ENCODE measurements at regions not wholly inside any gene's neighbourhood (a gene's known extent, or its start where the extent isn't known, plus 50 kb on each side); places are given as distances from the start of the nearest gene placed in this dataset.

- no peaks in the 10 kb centered on the region for H3K36me3 ChIP-seq (ENCODE audit: control insufficient read depth in 2 of 2, extremely low read depth in 1 of 2, insufficient read depth in 2 of 2, low read length in 2 of 2)
- TF ChIP-seq POLR2AphosphoS5 (IDR thresholded peaks at IDR 0.05; ENCODE audit: insufficient read depth, low read depth, low read length) (no peak), JUN (IDR thresholded peaks at IDR 0.05; ENCODE audit: borderline replicate concordance, insufficient read depth, insufficient read length, low read depth) (no peak), FOS (IDR thresholded peaks at IDR 0.05; ENCODE audit: borderline replicate concordance, insufficient read depth, low read length) (no peak), MAX (IDR thresholded peaks at IDR 0.05; ENCODE audit: insufficient read depth, insufficient read length) (no peak), POLR2A (IDR thresholded peaks at IDR 0.05; ENCODE audit: low read depth, low read length) (no peak), EZH2 (IDR thresholded peaks at IDR 0.05; ENCODE audit: borderline replicate concordance, low read depth, low read length, severe bottlenecking) (no peak), CTCF (IDR thresholded peaks at IDR 0.05; ENCODE audit: extremely low read depth in 1 of 2, insufficient read depth in 1 of 2, low read depth in 1 of 2, low read length in 2 of 2) (no peak), GATA2 (IDR thresholded peaks at IDR 0.05; ENCODE audit: insufficient read depth, insufficient read length, low read depth, low read length) (no peak), MYC (IDR thresholded peaks at IDR 0.05; ENCODE audit: low read depth, low read length) (no peak)
- no peak overlapping the region for H3K4me3 ChIP-seq (replicated peaks in 1 of 3; ENCODE audit: insufficient read depth in 1 of 3, low read depth in 1 of 3, low read length in 3 of 3)
- dilution Hi-C loops (cut with MboI; ENCODE audit: extremely low pct_ligation_motif_present, low sequenced_read_pairs) (no loop called here), intact Hi-C loops (cut with micrococcal nuclease) (no loop called here)
- no peak overlapping the region for H3K9ac ChIP-seq (replicated peaks; ENCODE audit: extremely low read depth, insufficient read depth, low read length)
- POLR2A ChIA-PET, result no interaction called here
- H2AFZ ChIP-seq (ENCODE audit: low read depth, low read length), result no peak overlapping the region
- H3K27me3 ChIP-seq (ENCODE audit: control insufficient read depth in 2 of 2, insufficient read depth in 2 of 2, low read length in 2 of 2), result no peaks in the 10 kb centered on the region
- no peaks in the 10 kb centered on the region for H3K4me1 ChIP-seq (ENCODE audit: control insufficient read depth, extremely low read depth, insufficient read depth, low read length)
- no peak for DNase-seq (ENCODE audit: low read depth, low spot score)
- H3K4me2 ChIP-seq (ENCODE audit: insufficient read depth, low read length), result no peak overlapping the region
- no TSS peak for BruUV-seq (replicated peaks)
- no peak for FAIRE-seq
- H3K27ac ChIP-seq (ENCODE audit: insufficient read depth, low read depth, low read length), result no peak overlapping the region
- no peaks in the 10 kb centered on the region for H3K79me2 ChIP-seq (ENCODE audit: control insufficient read depth, insufficient read depth, low read length)
- CTCF ChIA-PET, result interaction anchor here (0.8 to 3.4 kb wide), 9 partner anchors 9 to 233 kb away, joined by 3 to 40 read pairs (median 4); partner anchors contain the start of gene GCLC
- no peaks in the 10 kb centered on the region for H3K9me3 ChIP-seq (replicated peaks; ENCODE audit: control insufficient read depth, insufficient read depth, low read length)
- no peaks in the 10 kb centered on the region for H3K9me1 ChIP-seq (replicated peaks; ENCODE audit: control insufficient read depth, extremely low read depth, insufficient read depth, low read length)
- H4K20me1 ChIP-seq (replicated peaks; ENCODE audit: control insufficient read depth, extremely low read depth, insufficient read depth, low read length), result no peaks in the 10 kb centered on the region
Observed at GRCh38 chr6:53723331-53723730, 57.8 kb upstream of the KLHL31 start.
